ENCODE measurements at regions not wholly inside any gene's neighbourhood (a gene's known extent, or its start where the extent isn't known, plus 50 kb on each side); places are given as distances from the start of the nearest gene placed in this dataset.

- no peak for TF ChIP-seq ZFP30 (CRISPR knock-in tag; IDR thresholded peaks at IDR 0.05)
- no peak for TF ChIP-seq CREB5 (CRISPR knock-in tag; IDR thresholded peaks at IDR 0.05; ENCODE audit: low read depth)
- TF ChIP-seq CSRNP3 (CRISPR knock-in tag; IDR thresholded peaks at IDR 0.05), result no peak
- no peak for TF ChIP-seq CSDC2 (CRISPR knock-in tag; IDR thresholded peaks at IDR 0.05)
- no peak for TF ChIP-seq TSHZ2 (CRISPR knock-in tag; IDR thresholded peaks at IDR 0.05)
- no peak for TF ChIP-seq SNAI2 (CRISPR knock-in tag; IDR thresholded peaks at IDR 0.05)
- no peak for TF ChIP-seq ZNF70 (CRISPR knock-in tag; IDR thresholded peaks at IDR 0.05)
- no peak for TF ChIP-seq TOX (CRISPR knock-in tag; IDR thresholded peaks at IDR 0.05; ENCODE audit: borderline replicate concordance)
- no peak for TF ChIP-seq ISL1 (CRISPR knock-in tag; IDR thresholded peaks at IDR 0.05)
- TF ChIP-seq ARNTL (CRISPR knock-in tag; IDR thresholded peaks at IDR 0.05; ENCODE audit: borderline replicate concordance, low read depth), result no peak
Measured at GRCh38 chr1:198829356-198829755, 190.5 kb downstream of the PTPRC start.
